ENCODE measurements at regions not wholly inside any gene's neighbourhood (a gene's known extent, or its start where the extent isn't known, plus 50 kb on each side); places are given as distances from the start of the nearest gene placed in this dataset.

GRCh38 chr18:43405097-43405496 is 127.8 kb upstream of the SYT4 start:
- in situ Hi-C loops (cut with MboI; ENCODE audit: low sequenced_read_pairs, unreplicated experiment) = no loop called here
- no peak for TF ChIP-seq CTCF (IDR thresholded peaks at IDR 0.05; ENCODE audit: borderline replicate concordance, control extremely low read depth, extremely low read depth, insufficient read depth, missing control alignments)
- DNase-seq (ENCODE audit: low spot score) = no peak

GRCh38 chr18:43414006-43414405 is 136.7 kb upstream of the SYT4 start:
- no peak for DNase-seq (ENCODE audit: low spot score)
- in situ Hi-C loops (cut with MboI; ENCODE audit: low sequenced_read_pairs, unreplicated experiment) = no loop called here
- no peak for TF ChIP-seq CTCF (IDR thresholded peaks at IDR 0.05; ENCODE audit: borderline replicate concordance, control extremely low read depth, extremely low read depth, insufficient read depth, missing control alignments)

- in situ Hi-C loops (cut with MboI; ENCODE audit: low sequenced_read_pairs, unreplicated experiment) = no loop called here
- TF ChIP-seq CTCF (IDR thresholded peaks at IDR 0.05; ENCODE audit: borderline replicate concordance, control extremely low read depth, extremely low read depth, insufficient read depth, missing control alignments) = no peak
- no peak for DNase-seq (ENCODE audit: low spot score)
Measured at GRCh38 chr18:43420091-43420490, 142.8 kb upstream of the SYT4 start.

GRCh38 chr18:43420950-43421349 is 143.7 kb upstream of the SYT4 start:
- in situ Hi-C loops (cut with MboI; ENCODE audit: low sequenced_read_pairs, unreplicated experiment) = no loop called here
- no peak for DNase-seq (ENCODE audit: low spot score)
- TF ChIP-seq CTCF (IDR thresholded peaks at IDR 0.05; ENCODE audit: borderline replicate concordance, control extremely low read depth, extremely low read depth, insufficient read depth, missing control alignments) = no peak

GRCh38 chr18:43422518-43422917 is 145.2 kb upstream of the SYT4 start:
- no peak for DNase-seq (ENCODE audit: low spot score)
- in situ Hi-C loops (cut with MboI; ENCODE audit: low sequenced_read_pairs, unreplicated experiment) = no loop called here
- TF ChIP-seq CTCF (IDR thresholded peaks at IDR 0.05; ENCODE audit: borderline replicate concordance, control extremely low read depth, extremely low read depth, insufficient read depth, missing control alignments) = no peak

GRCh38 chr18:43435851-43436250 is 158.6 kb upstream of the SYT4 start:
- no peak for DNase-seq (ENCODE audit: low spot score)
- TF ChIP-seq CTCF (IDR thresholded peaks at IDR 0.05; ENCODE audit: borderline replicate concordance, control extremely low read depth, extremely low read depth, insufficient read depth, missing control alignments) = no peak
- in situ Hi-C loops (cut with MboI; ENCODE audit: low sequenced_read_pairs, unreplicated experiment) = no loop called here

GRCh38 chr18:43442131-43442530 is 164.8 kb upstream of the SYT4 start:
- DNase-seq (ENCODE audit: low spot score) = no peak
- in situ Hi-C loops (cut with MboI; ENCODE audit: low sequenced_read_pairs, unreplicated experiment) = no loop called here
- no peak for TF ChIP-seq CTCF (IDR thresholded peaks at IDR 0.05; ENCODE audit: borderline replicate concordance, control extremely low read depth, extremely low read depth, insufficient read depth, missing control alignments)
